PC-3 (cell line): ENCODE measurements at regions not wholly inside any gene's neighbourhood (a gene's known extent, or its start where the extent isn't known, plus 50 kb on each side); places are given as distances from the start of the nearest gene placed in this dataset.

Source experiments
- EZH2phosphoT487 ChIP-seq: fragments of 300-600 bp; sonication (generic); IDR thresholded peaks from 2 replicates; pipeline ENCODE4 v1.6.1; 2018; ENCODE audit warnings: mild to moderate bottlenecking, antibody characterized with exemption, low read length, borderline replicate concordance
- TF ChIP-seq, protein P1 (sequence below): fragments of 300-600 bp; sonication (generic); conservative IDR thresholded peaks from 2 replicates; pipeline ENCODE4 v1.5.1; 2017; ENCODE audit warnings: antibody characterized with exemption, low read depth, mild to moderate bottlenecking, low read length

GRCh38 chr18:43797347-43797746 lies 520.1 kb upstream of the SYT4 start:
- TF ChIP-seq, protein P1, sequence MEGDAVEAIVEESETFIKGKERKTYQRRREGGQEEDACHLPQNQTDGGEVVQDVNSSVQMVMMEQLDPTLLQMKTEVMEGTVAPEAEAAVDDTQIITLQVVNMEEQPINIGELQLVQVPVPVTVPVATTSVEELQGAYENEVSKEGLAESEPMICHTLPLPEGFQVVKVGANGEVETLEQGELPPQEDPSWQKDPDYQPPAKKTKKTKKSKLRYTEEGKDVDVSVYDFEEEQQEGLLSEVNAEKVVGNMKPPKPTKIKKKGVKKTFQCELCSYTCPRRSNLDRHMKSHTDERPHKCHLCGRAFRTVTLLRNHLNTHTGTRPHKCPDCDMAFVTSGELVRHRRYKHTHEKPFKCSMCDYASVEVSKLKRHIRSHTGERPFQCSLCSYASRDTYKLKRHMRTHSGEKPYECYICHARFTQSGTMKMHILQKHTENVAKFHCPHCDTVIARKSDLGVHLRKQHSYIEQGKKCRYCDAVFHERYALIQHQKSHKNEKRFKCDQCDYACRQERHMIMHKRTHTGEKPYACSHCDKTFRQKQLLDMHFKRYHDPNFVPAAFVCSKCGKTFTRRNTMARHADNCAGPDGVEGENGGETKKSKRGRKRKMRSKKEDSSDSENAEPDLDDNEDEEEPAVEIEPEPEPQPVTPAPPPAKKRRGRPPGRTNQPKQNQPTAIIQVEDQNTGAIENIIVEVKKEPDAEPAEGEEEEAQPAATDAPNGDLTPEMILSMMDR: no peak
- TF ChIP-seq EZH2phosphoT487: no peak
